ENCODE measurements at regions not wholly inside any gene's neighbourhood (a gene's known extent, or its start where the extent isn't known, plus 50 kb on each side); places are given as distances from the start of the nearest gene placed in this dataset.

GRCh38 chr4:166229799-166230198, 356.8 kb downstream of the TLL1 start:
- no peaks in the 10 kb centered on the region for H3K4me1 ChIP-seq
- no peaks in the 10 kb centered on the region for H3K27me3 ChIP-seq
- no peak overlapping the region for H3K27ac ChIP-seq
- H3K9me3 ChIP-seq (replicated peaks): no peaks in the 10 kb centered on the region
- H3K36me3 ChIP-seq: no peaks in the 10 kb centered on the region
- H3K4me3 ChIP-seq: no peak overlapping the region
- DNase-seq: no peak

- H3K4me1 ChIP-seq: no peaks in the 10 kb centered on the region
- H3K36me3 ChIP-seq: no peaks in the 10 kb centered on the region
- no peak overlapping the region for H3K27ac ChIP-seq
- no peaks in the 10 kb centered on the region for H3K9me3 ChIP-seq (replicated peaks)
- H3K4me3 ChIP-seq: no peak overlapping the region
- no peaks in the 10 kb centered on the region for H3K27me3 ChIP-seq
- no peak for DNase-seq
These were observed 357.8 kb downstream of the TLL1 start for GRCh38 chr4:166230841-166231240.

- Histone ChIP-seq H3K36me3 (no peaks in the 10 kb centered on the region), H3K9me3 (replicated peaks) (no peaks in the 10 kb centered on the region), H3K4me3 (no peak overlapping the region), H3K4me1 (no peaks in the 10 kb centered on the region), H3K27ac (no peak overlapping the region), H3K27me3 (no peaks in the 10 kb centered on the region)
- no peak for DNase-seq
These were observed 366.3 kb downstream of the TLL1 start for GRCh38 chr4:166239354-166239753.

GRCh38 chr4:166252487-166253402, 379.7 kb downstream of the TLL1 start:
- Histone ChIP-seq H3K36me3 (no peaks in the 10 kb centered on the region), H3K9me3 (replicated peaks) (no peaks in the 10 kb centered on the region), H3K4me1 (no peaks in the 10 kb centered on the region), H3K27ac (no peak overlapping the region), H3K4me3 (no peak overlapping the region), H3K27me3 (no peaks in the 10 kb centered on the region)
- DNase-seq: peak in 1 of 2 experiments; percentile 28

- no peak for DNase-seq
- H3K27ac ChIP-seq: no peak overlapping the region
- no peaks in the 10 kb centered on the region for H3K36me3 ChIP-seq
- H3K27me3 ChIP-seq: no peaks in the 10 kb centered on the region
- H3K4me1 ChIP-seq: no peaks in the 10 kb centered on the region
- no peaks in the 10 kb centered on the region for H3K9me3 ChIP-seq (replicated peaks)
- H3K4me3 ChIP-seq: no peak overlapping the region
These were observed 384.2 kb downstream of the TLL1 start for GRCh38 chr4:166257276-166257675.

GRCh38 chr4:166257891-166258290, 384.9 kb downstream of the TLL1 start:
- no peaks in the 10 kb centered on the region for H3K36me3 ChIP-seq
- no peaks in the 10 kb centered on the region for H3K27me3 ChIP-seq

GRCh38 chr4:166259081-166259480, 386.0 kb downstream of the TLL1 start:
- Histone ChIP-seq H3K9me3 (replicated peaks) (no peaks in the 10 kb centered on the region), H3K4me3 (no peak overlapping the region), H3K4me1 (no peaks in the 10 kb centered on the region), H3K27me3 (no peaks in the 10 kb centered on the region), H3K27ac (no peak overlapping the region), H3K36me3 (no peaks in the 10 kb centered on the region)
- DNase-seq: no peak

More at GRCh38 chr4:166257891-166258290, 384.9 kb downstream of the TLL1 start:
- peak; percentile 1 to 5 for DNase-seq
- no peaks in the 10 kb centered on the region for H3K9me3 ChIP-seq (replicated peaks)
- no peak overlapping the region for H3K4me3 ChIP-seq
- no peaks in the 10 kb centered on the region for H3K4me1 ChIP-seq
- H3K27ac ChIP-seq: no peak overlapping the region

GRCh38 chr4:166274136-166274761, 401.2 kb downstream of the TLL1 start:
- DNase-seq: no peak
- H3K27me3 ChIP-seq: no peaks in the 10 kb centered on the region
- no peaks in the 10 kb centered on the region for H3K9me3 ChIP-seq (replicated peaks)
- no peak overlapping the region for H3K27ac ChIP-seq
- H3K4me1 ChIP-seq: no peaks in the 10 kb centered on the region
- H3K4me3 ChIP-seq: no peak overlapping the region
- H3K36me3 ChIP-seq: no peaks in the 10 kb centered on the region

- no peaks in the 10 kb centered on the region for H3K36me3 ChIP-seq
- no peak overlapping the region for H3K4me3 ChIP-seq
- DNase-seq: no peak
- H3K27ac ChIP-seq: no peak overlapping the region
- H3K9me3 ChIP-seq (replicated peaks): no peaks in the 10 kb centered on the region
- no peaks in the 10 kb centered on the region for H3K27me3 ChIP-seq
- no peaks in the 10 kb centered on the region for H3K4me1 ChIP-seq
These were observed 401.7 kb downstream of the TLL1 start for GRCh38 chr4:166274775-166275174.

GRCh38 chr4:166277401-166277800, 404.4 kb downstream of the TLL1 start:
- Histone ChIP-seq H3K4me3 (no peak overlapping the region), H3K36me3 (no peaks in the 10 kb centered on the region), H3K27me3 (no peaks in the 10 kb centered on the region), H3K27ac (no peak overlapping the region), H3K9me3 (replicated peaks) (no peaks in the 10 kb centered on the region), H3K4me1 (no peaks in the 10 kb centered on the region)
- DNase-seq: no peak

- no peaks in the 10 kb centered on the region for H3K36me3 ChIP-seq
- no peak overlapping the region for H3K4me3 ChIP-seq
- H3K4me1 ChIP-seq: no peaks in the 10 kb centered on the region
- DNase-seq: no peak
- no peaks in the 10 kb centered on the region for H3K9me3 ChIP-seq (replicated peaks)
- no peaks in the 10 kb centered on the region for H3K27me3 ChIP-seq
- H3K27ac ChIP-seq: no peak overlapping the region
These were observed 404.8 kb downstream of the TLL1 start for GRCh38 chr4:166277853-166278252.

GRCh38 chr4:166279261-166279660, 406.2 kb downstream of the TLL1 start:
- Histone ChIP-seq H3K27ac (no peak overlapping the region), H3K4me1 (no peaks in the 10 kb centered on the region), H3K27me3 (no peaks in the 10 kb centered on the region), H3K36me3 (no peaks in the 10 kb centered on the region), H3K4me3 (no peak overlapping the region), H3K9me3 (replicated peaks) (no peaks in the 10 kb centered on the region)
- no peak for DNase-seq

GRCh38 chr4:166280642-166281041, 407.6 kb downstream of the TLL1 start:
- no peaks in the 10 kb centered on the region for H3K27me3 ChIP-seq

GRCh38 chr4:166282081-166282770, 409.2 kb downstream of the TLL1 start:
- Histone ChIP-seq H3K4me1 (no peaks in the 10 kb centered on the region), H3K27ac (no peak overlapping the region), H3K36me3 (no peaks in the 10 kb centered on the region), H3K27me3 (no peaks in the 10 kb centered on the region), H3K4me3 (no peak overlapping the region), H3K9me3 (replicated peaks) (no peaks in the 10 kb centered on the region)
- no peak for DNase-seq

More at GRCh38 chr4:166280642-166281041, 407.6 kb downstream of the TLL1 start:
- no peak for DNase-seq
- Histone ChIP-seq H3K36me3 (no peaks in the 10 kb centered on the region), H3K27ac (no peak overlapping the region), H3K9me3 (replicated peaks) (no peaks in the 10 kb centered on the region), H3K4me3 (no peak overlapping the region), H3K4me1 (no peaks in the 10 kb centered on the region)

- no peaks in the 10 kb centered on the region for H3K4me1 ChIP-seq
These were observed 411.2 kb downstream of the TLL1 start for GRCh38 chr4:166284221-166284620.

More at GRCh38 chr4:166284221-166284620, 411.2 kb downstream of the TLL1 start:
- DNase-seq: no peak
- no peaks in the 10 kb centered on the region for H3K27me3 ChIP-seq
- no peak overlapping the region for H3K27ac ChIP-seq
- H3K4me3 ChIP-seq: no peak overlapping the region
- no peaks in the 10 kb centered on the region for H3K9me3 ChIP-seq (replicated peaks)
- H3K36me3 ChIP-seq: no peaks in the 10 kb centered on the region

Data from SJCRH30 (cell line).